ENCODE measurements at regions not wholly inside any gene's neighbourhood (a gene's known extent, or its start where the extent isn't known, plus 50 kb on each side); places are given as distances from the start of the nearest gene placed in this dataset.

GRCh38 chr2:5589183-5589582, 103.0 kb upstream of the SOX11 start:
- TF ChIP-seq CTCF (tag by site-specific recombination; IDR thresholded peaks at IDR 0.05) = no peak
- no peak for TF ChIP-seq ZSCAN5A (tag by site-specific recombination; IDR thresholded peaks at IDR 0.05)
- TF ChIP-seq REST (tag by site-specific recombination; IDR thresholded peaks at IDR 0.05) = no peak
- no peak for TF ChIP-seq ZNF701 (tag by site-specific recombination; IDR thresholded peaks at IDR 0.05)
- TF ChIP-seq ZNF18 (tag by site-specific recombination; IDR thresholded peaks at IDR 0.05) = no peak
- no peak for TF ChIP-seq SP2 (tag by site-specific recombination; IDR thresholded peaks at IDR 0.05)
- TF ChIP-seq ZNF202 (tag by site-specific recombination; IDR thresholded peaks at IDR 0.05; ENCODE audit: borderline replicate concordance) = no peak
- TF ChIP-seq SALL2 (tag by site-specific recombination; IDR thresholded peaks at IDR 0.05; ENCODE audit: borderline replicate concordance) = no peak
